GM12801 (cell line): ENCODE measurements at regions not wholly inside any gene's neighbourhood (a gene's known extent, or its start where the extent isn't known, plus 50 kb on each side); places are given as distances from the start of the nearest gene placed in this dataset.

ENCODE experiments used
- TF ChIP-seq, protein P1 (sequence below): IDR thresholded peaks from one replicate; pipeline ENCODE4 v1.5.1; 2011; ENCODE audit warnings: control low read depth; ENCODE audit not compliant: insufficient read length; ENCODE audit errors: extremely low read depth

DNA sequence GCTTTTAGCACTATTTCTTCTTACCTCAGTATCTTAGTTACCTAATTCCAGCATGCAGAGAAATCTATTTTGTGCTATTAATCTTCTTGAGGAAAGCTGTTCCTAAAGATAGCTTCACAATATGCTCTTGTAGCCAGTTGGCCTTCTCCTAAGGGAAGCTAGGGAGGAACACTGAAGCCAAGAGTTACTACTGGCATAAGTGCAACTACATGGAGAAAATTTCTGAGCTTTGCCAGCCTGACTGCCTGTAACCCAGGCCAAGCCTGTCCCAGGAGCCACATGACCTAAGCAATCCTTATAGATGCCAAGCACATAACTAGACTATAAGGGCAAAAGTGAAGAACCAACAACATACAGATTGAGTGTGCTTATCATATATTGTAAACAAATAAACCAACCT is 890.2 kb downstream of the FLRT2 start:
- TF ChIP-seq, protein P1, sequence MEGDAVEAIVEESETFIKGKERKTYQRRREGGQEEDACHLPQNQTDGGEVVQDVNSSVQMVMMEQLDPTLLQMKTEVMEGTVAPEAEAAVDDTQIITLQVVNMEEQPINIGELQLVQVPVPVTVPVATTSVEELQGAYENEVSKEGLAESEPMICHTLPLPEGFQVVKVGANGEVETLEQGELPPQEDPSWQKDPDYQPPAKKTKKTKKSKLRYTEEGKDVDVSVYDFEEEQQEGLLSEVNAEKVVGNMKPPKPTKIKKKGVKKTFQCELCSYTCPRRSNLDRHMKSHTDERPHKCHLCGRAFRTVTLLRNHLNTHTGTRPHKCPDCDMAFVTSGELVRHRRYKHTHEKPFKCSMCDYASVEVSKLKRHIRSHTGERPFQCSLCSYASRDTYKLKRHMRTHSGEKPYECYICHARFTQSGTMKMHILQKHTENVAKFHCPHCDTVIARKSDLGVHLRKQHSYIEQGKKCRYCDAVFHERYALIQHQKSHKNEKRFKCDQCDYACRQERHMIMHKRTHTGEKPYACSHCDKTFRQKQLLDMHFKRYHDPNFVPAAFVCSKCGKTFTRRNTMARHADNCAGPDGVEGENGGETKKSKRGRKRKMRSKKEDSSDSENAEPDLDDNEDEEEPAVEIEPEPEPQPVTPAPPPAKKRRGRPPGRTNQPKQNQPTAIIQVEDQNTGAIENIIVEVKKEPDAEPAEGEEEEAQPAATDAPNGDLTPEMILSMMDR = no peak

DNA sequence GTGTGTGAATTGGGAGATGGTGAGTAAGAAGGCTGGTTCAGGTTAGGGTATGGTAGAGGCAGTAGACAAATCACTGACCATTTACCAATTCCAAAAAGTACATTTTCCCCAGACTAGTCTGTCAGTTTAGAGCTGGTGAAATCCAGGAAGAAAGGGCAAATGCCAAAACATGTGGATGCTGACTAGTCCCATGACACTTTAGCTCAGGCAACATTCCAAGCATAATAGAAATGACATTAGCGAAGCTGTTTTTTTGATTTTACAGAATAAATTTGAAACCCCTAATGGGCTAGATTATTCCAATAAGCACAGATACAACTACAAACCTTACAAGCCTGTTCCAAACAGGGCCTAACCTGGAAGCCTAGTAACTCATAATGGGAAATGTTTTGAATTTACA is 884.2 kb downstream of the FLRT2 start:
- TF ChIP-seq, protein P1 = no peak

DNA sequence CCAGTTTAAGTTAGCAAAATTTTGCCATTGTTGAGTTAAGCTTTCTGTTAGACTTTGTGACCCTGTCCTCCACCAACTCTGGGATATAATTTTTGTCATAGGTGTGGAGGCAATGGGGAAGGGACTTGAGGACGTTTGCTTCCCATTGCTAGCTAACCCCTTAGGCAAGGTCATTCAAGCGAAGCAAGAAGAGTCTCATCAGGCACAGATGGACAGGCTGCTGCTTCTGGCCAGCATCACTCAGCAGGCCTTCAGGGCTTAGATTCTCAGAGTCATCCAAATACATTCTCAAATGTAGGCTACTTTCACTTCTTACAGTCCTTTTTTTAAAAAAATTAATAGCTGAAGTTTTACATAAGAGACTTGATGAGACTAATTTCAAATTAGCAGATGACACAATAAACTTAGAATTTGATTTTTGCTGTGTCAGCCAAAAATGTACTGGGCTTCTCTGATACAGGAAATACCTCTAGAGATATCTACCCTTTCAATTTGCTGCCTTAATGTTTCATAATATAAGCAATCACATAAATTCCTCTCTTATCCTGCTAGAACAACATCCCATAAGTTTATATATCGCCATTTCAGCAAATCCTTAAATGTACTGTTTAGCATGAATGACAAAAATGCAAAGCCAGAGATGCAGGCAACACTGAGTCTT is 875.2 kb downstream of the FLRT2 start:
- TF ChIP-seq, protein P1 = no peak

DNA sequence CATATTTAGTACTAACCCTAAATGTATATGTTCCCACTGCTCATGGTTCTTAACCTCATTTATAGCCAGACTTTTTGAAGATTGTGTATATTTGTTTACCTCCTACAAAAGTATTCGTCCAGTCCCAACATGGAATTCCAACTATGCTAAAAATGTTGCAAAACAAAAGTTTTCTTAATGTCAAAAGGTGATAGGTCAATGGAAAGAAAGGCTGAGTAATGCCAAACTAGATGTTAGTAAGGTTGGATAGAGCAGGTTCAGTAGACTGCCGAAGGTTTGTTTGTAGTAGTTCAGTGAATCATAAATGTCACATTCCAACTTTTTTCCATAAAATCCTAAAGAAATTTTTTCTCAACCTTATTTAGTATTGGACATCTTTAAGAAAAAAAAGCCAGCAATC is 874.5 kb downstream of the FLRT2 start:
- TF ChIP-seq, protein P1 = no peak

DNA sequence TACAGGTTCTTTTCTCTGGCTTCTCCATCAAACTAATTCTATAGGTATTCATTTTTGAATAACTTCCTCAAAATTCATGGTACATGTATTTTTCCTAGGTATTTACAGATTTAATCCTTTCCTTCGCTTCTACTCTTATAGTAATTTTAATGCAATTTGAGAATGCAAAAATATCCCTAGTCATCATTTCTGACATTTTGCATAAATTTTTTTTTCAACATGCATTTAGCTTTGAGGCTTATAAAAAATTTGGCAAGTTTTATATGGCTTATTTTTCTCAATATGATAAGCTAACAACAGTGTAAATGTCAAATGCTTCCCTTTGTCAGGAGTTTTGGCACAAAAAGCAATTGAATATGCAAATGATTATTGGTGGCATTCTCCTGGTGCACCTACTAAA is 872.6 kb downstream of the FLRT2 start:
- TF ChIP-seq, protein P1 = no peak

DNA sequence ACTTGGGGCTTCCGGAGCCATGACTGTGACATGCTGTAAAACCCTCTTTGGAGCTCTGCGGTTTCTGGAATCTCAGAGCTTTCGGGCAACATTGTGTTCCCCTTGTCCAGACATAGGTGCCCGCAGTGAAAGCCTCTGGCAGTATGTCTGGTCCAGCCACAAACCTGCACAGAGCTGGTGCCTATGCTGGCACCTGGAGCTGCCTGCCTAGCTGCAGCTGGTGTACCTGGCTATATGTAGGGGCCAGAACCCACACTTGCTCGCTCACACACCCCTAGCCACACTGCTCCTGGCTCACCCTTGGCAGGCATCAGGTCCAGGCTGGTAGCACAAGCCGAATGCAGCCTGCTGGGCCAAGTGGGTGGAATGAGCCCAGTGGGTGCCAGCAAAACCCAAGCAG is 861.1 kb downstream of the FLRT2 start:
- TF ChIP-seq, protein P1 = no peak

DNA sequence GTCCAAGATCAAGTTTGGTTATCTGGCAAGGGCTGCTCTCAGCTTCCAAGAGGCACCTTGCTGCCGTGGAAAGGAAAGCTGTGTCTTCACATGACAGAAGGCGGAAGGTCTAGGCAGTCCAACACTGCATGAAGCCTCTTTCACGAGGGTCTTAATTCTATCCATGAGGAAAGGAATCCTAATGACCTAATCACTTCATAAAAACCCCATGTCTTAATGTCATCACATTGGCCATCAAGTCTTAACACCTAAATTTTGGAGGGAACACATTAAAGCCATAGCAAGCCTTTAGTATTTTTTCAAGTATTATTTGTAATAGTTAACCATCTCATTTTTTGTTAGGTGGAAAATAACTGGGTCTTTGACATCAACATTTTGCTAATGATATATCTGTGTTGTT is 858.3 kb downstream of the FLRT2 start:
- TF ChIP-seq, protein P1 = no peak
